ENCODE measurements at regions not wholly inside any gene's neighbourhood (a gene's known extent, or its start where the extent isn't known, plus 50 kb on each side); places are given as distances from the start of the nearest gene placed in this dataset.

- Histone ChIP-seq H3K9me3 (ENCODE audit: low read depth, low read length, poor library complexity, severe bottlenecking) (peaks cover 2% of the 10 kb centered on the region), H3K27me3 (replicated peaks; ENCODE audit: insufficient read depth, low read depth, low read length, poor library complexity) (no peaks in the 10 kb centered on the region), H3K4me1 (ENCODE audit: insufficient read depth, low read length, poor library complexity, severe bottlenecking) (no peaks in the 10 kb centered on the region), H3K4me3 (ENCODE audit: low read depth, low read length, poor library complexity, severe bottlenecking) (no peak overlapping the region), H3K36me3 (ENCODE audit: insufficient read depth, low read length, poor library complexity, severe bottlenecking) (no peaks in the 10 kb centered on the region), H3K27ac (ENCODE audit: low read depth, low read length, poor library complexity, severe bottlenecking) (no peak overlapping the region)
- DNase-seq (ENCODE audit: low spot score): no peak
- ChIA-PET POLR2A (ENCODE audit: low non-redundant PET) (no interaction called here), CTCF (no interaction called here)
- no peak for TF ChIP-seq EZH2 (IDR thresholded peaks at IDR 0.05; ENCODE audit: borderline replicate concordance, low read depth, low read length, poor library complexity, severe bottlenecking)
- TF ChIP-seq CTCF (conservative IDR thresholded peaks at IDR 0.05; ENCODE audit: low read depth, low read length): no peak
- intact Hi-C loops (cut with micrococcal nuclease; ENCODE audit: unreplicated experiment): no loop called here
- BruUV-seq (replicated peaks): no TSS peak
Measured at GRCh38 chr10:60566096-60566495, 176.4 kb upstream of the ANK3 start.

GRCh38 chr10:60565492-60565891 is 175.8 kb upstream of the ANK3 start:
- Histone ChIP-seq H3K27me3 (replicated peaks; ENCODE audit: insufficient read depth, low read depth, low read length, poor library complexity) (no peaks in the 10 kb centered on the region), H3K36me3 (ENCODE audit: insufficient read depth, low read length, poor library complexity, severe bottlenecking) (no peaks in the 10 kb centered on the region), H3K9me3 (ENCODE audit: low read depth, low read length, poor library complexity, severe bottlenecking) (peaks cover 2% of the 10 kb centered on the region), H3K4me3 (ENCODE audit: low read depth, low read length, poor library complexity, severe bottlenecking) (no peak overlapping the region), H3K4me1 (ENCODE audit: insufficient read depth, low read length, poor library complexity, severe bottlenecking) (no peaks in the 10 kb centered on the region), H3K27ac (ENCODE audit: low read depth, low read length, poor library complexity, severe bottlenecking) (no peak overlapping the region)
- TF ChIP-seq CTCF (conservative IDR thresholded peaks at IDR 0.05; ENCODE audit: low read depth, low read length) (no peak), EZH2 (IDR thresholded peaks at IDR 0.05; ENCODE audit: borderline replicate concordance, low read depth, low read length, poor library complexity, severe bottlenecking) (no peak)
- intact Hi-C loops (cut with micrococcal nuclease; ENCODE audit: unreplicated experiment): no loop called here
- POLR2A ChIA-PET (ENCODE audit: low non-redundant PET): no interaction called here
- BruUV-seq (replicated peaks): no TSS peak
- CTCF ChIA-PET: no interaction called here
- no peak for DNase-seq (ENCODE audit: low spot score)

GRCh38 chr10:60564475-60564874 is 174.8 kb upstream of the ANK3 start:
- TF ChIP-seq CTCF (conservative IDR thresholded peaks at IDR 0.05; ENCODE audit: low read depth, low read length): no peak
- no peak for TF ChIP-seq EZH2 (IDR thresholded peaks at IDR 0.05; ENCODE audit: borderline replicate concordance, low read depth, low read length, poor library complexity, severe bottlenecking)
- no peaks in the 10 kb centered on the region for H3K36me3 ChIP-seq (ENCODE audit: insufficient read depth, low read length, poor library complexity, severe bottlenecking)
- no peak overlapping the region for H3K27ac ChIP-seq (ENCODE audit: low read depth, low read length, poor library complexity, severe bottlenecking)
- H3K4me3 ChIP-seq (ENCODE audit: low read depth, low read length, poor library complexity, severe bottlenecking): no peak overlapping the region
- intact Hi-C loops (cut with micrococcal nuclease; ENCODE audit: unreplicated experiment): no loop called here
- no TSS peak for BruUV-seq (replicated peaks)
- no peak for DNase-seq (ENCODE audit: low spot score)
- ChIA-PET CTCF (no interaction called here), POLR2A (ENCODE audit: low non-redundant PET) (no interaction called here)
- H3K27me3 ChIP-seq (replicated peaks; ENCODE audit: insufficient read depth, low read depth, low read length, poor library complexity): no peaks in the 10 kb centered on the region
- H3K4me1 ChIP-seq (ENCODE audit: insufficient read depth, low read length, poor library complexity, severe bottlenecking): no peaks in the 10 kb centered on the region
- peaks cover 2% of the 10 kb centered on the region for H3K9me3 ChIP-seq (ENCODE audit: low read depth, low read length, poor library complexity, severe bottlenecking)

Data from A673 (cell line).